Fibroblast of lung (primary cell): ENCODE measurements at regions not wholly inside any gene's neighbourhood (a gene's known extent, or its start where the extent isn't known, plus 50 kb on each side); places are given as distances from the start of the nearest gene placed in this dataset.
A peak's percentile ranks its signal among the peaks of the same experiment; 100 is the strongest.

Experiments used
- DNase-seq, 2 donors: peaks; one replicate each; pipeline versions ENCODE4 v3.0.0 to v3.0.0-alpha.2; 2010; ENCODE audit warnings: low read depth in 2 of 2
- H2AFZ ChIP-seq: 2 replicates; pipeline ENCODE4 v1.5.1; 2012; ENCODE audit warnings: low read length, control low read depth, inconsistent platforms
- H3K27ac ChIP-seq: 2 replicates; pipeline ENCODE4 v1.5.1; 2011; ENCODE audit warnings: low read length, control low read depth; ENCODE audit not compliant: insufficient read depth
- H3K27me3 ChIP-seq: 2 replicates; pipeline ENCODE4 v1.5.1; 2011; ENCODE audit warnings: mild to moderate bottlenecking, low read length; ENCODE audit not compliant: control insufficient read depth, insufficient read depth
- H3K36me3 ChIP-seq: 2 replicates; pipeline ENCODE4 v1.5.1; 2011; ENCODE audit warnings: low read length; ENCODE audit not compliant: control insufficient read depth, insufficient read depth
- H3K4me1 ChIP-seq: 2 replicates; pipeline ENCODE4 v1.5.1; 2011; ENCODE audit warnings: low read length; ENCODE audit not compliant: control insufficient read depth, insufficient read depth; ENCODE audit errors: extremely low read depth
- H3K4me2 ChIP-seq: 2 replicates; pipeline ENCODE4 v1.5.1; 2011; ENCODE audit warnings: low read length, control low read depth; ENCODE audit not compliant: insufficient read depth; ENCODE audit errors: extremely low read depth
- H3K4me3 ChIP-seq, 4 experiments: fragments of 200-600 bp in 1 of 4; sonication (generic) in 1 of 4; replicated peaks in 1 of 4; 2 replicates each; pipeline ENCODE4 v1.5.1; 2011 to 2016; ENCODE audit warnings: low read length in 4 of 4, low read depth in 3 of 4, mild to moderate bottlenecking in 3 of 4, control low read depth in 2 of 4, inconsistent platforms in 1 of 4, mixed read lengths in 1 of 4; ENCODE audit not compliant: insufficient read depth in 1 of 4; ENCODE audit errors: control extremely low read depth in 1 of 4
- H3K79me2 ChIP-seq: 2 replicates; pipeline ENCODE4 v1.5.1; 2012; ENCODE audit warnings: mild to moderate bottlenecking, low read length, inconsistent platforms; ENCODE audit not compliant: control insufficient read depth, insufficient read depth
- H3K9ac ChIP-seq: 2 replicates; pipeline ENCODE4 v1.5.1; 2011; ENCODE audit warnings: mild to moderate bottlenecking, low read length, control low read depth; ENCODE audit not compliant: insufficient read depth
- H3K9me3 ChIP-seq: 2 replicates; pipeline ENCODE4 v1.5.1; 2012; ENCODE audit warnings: low read depth, low read length; ENCODE audit not compliant: control insufficient read depth, insufficient read depth
- H4K20me1 ChIP-seq: 2 replicates; pipeline ENCODE4 v1.5.1; 2011; ENCODE audit warnings: low read length; ENCODE audit not compliant: control insufficient read depth, insufficient read depth; ENCODE audit errors: extremely low read depth
- EZH2 ChIP-seq: IDR thresholded peaks from 2 replicates; pipeline ENCODE4 v1.5.1; 2012; ENCODE audit warnings: low read length, control low read depth, mild to moderate bottlenecking; ENCODE audit errors: missing control alignments
- TF ChIP-seq, protein P1 (sequence below), 2 donors: IDR thresholded peaks in 1 of 2; conservative IDR thresholded peaks in 1 of 2; 1 replicate in 1 of 2; 2 replicates in 1 of 2; pipeline ENCODE4 v1.5.1; 2011 to 2012; ENCODE audit warnings: low read length in 2 of 2, control low read depth in 1 of 2, inconsistent platforms in 1 of 2, low read depth in 1 of 2, mild to moderate bottlenecking in 1 of 2

DNA sequence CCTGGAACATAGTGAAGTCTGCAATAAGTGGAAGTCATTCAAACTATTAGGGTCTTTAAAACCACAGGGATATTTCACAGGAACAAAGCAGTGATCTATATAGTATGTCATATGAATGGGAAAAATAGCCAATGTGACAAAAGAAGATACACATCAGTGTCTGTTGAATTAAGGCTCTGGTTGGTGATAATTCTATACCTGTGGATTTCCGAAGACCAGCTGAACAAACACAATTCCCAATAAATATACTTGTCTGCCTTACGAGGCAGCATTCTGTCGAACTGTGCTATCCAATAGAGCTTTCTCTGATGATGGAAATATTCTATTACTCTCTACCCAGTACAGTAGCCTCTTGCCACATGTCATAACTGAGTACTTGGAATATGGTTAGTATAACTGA lies 55.9 kb upstream of the CAV2 start:
- no peak overlapping the region for H3K4me2 ChIP-seq
- H3K9ac ChIP-seq: no peak overlapping the region
- DNase-seq: no peak
- no peaks in the 10 kb centered on the region for H4K20me1 ChIP-seq
- H2AFZ ChIP-seq: no peak overlapping the region
- H3K4me3 ChIP-seq: no peak overlapping the region
- H3K4me1 ChIP-seq: peaks cover 24% of the 10 kb centered on the region
- TF ChIP-seq EZH2: no peak
- TF ChIP-seq, protein P1, sequence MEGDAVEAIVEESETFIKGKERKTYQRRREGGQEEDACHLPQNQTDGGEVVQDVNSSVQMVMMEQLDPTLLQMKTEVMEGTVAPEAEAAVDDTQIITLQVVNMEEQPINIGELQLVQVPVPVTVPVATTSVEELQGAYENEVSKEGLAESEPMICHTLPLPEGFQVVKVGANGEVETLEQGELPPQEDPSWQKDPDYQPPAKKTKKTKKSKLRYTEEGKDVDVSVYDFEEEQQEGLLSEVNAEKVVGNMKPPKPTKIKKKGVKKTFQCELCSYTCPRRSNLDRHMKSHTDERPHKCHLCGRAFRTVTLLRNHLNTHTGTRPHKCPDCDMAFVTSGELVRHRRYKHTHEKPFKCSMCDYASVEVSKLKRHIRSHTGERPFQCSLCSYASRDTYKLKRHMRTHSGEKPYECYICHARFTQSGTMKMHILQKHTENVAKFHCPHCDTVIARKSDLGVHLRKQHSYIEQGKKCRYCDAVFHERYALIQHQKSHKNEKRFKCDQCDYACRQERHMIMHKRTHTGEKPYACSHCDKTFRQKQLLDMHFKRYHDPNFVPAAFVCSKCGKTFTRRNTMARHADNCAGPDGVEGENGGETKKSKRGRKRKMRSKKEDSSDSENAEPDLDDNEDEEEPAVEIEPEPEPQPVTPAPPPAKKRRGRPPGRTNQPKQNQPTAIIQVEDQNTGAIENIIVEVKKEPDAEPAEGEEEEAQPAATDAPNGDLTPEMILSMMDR (conservative IDR thresholded peaks at IDR 0.05 in 1 of 2, IDR thresholded peaks at IDR 0.05 in 1 of 2; ENCODE audit: low read depth in 1 of 2, low read length in 2 of 2): no peak
- no peaks in the 10 kb centered on the region for H3K36me3 ChIP-seq
- H3K27me3 ChIP-seq: no peaks in the 10 kb centered on the region
- peak overlapping the region; percentile 60 for H3K27ac ChIP-seq
- no peaks in the 10 kb centered on the region for H3K79me2 ChIP-seq
- H3K9me3 ChIP-seq: no peaks in the 10 kb centered on the region

DNA sequence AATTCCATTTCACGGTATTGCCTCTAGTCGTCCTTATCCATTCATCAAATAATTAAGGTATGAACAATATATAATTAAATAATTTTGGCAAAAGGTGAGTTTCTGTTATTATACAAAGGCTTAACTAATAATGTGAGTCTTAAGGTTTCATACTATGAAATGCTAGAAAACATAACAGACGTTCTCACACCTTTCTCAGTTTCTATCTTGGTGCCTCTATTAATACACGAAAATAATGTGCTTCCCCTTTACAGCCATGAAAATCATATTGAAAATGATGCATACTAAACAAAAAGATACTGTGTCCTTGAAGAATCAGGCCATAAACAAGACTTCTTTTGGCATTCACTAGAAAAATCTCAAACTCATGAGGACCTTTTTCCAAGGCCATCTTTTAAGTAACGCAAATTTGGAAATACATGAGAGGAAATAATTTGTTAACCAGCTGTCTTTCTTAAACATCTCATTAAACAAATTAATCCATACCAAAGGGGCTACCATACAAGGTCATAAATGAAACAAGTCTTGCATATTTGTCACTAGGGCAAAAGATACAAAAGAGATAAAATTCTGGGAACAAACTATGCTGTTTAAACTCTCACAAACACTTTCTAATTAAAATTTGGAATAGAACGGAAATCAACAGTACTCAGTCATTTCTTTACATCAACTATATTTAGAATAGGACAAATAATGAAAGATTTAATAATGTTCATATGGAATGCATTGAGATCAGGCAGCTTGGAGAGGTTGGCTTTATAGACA lies 53.9 kb upstream of the CAV2 start:
- Histone ChIP-seq H3K9me3 (no peaks in the 10 kb centered on the region), H3K4me2 (no peak overlapping the region), H2AFZ (no peak overlapping the region), H4K20me1 (no peaks in the 10 kb centered on the region), H3K27ac (no peak overlapping the region), H3K4me3 (no peak overlapping the region), H3K4me1 (peaks cover 19% of the 10 kb centered on the region), H3K9ac (no peak overlapping the region), H3K36me3 (no peaks in the 10 kb centered on the region), H3K27me3 (no peaks in the 10 kb centered on the region), H3K79me2 (no peaks in the 10 kb centered on the region)
- TF ChIP-seq, protein P1 (conservative IDR thresholded peaks at IDR 0.05 in 1 of 2, IDR thresholded peaks at IDR 0.05 in 1 of 2; ENCODE audit: low read depth in 1 of 2, low read length in 2 of 2): no peak
- TF ChIP-seq EZH2: no peak
- no peak for DNase-seq

DNA sequence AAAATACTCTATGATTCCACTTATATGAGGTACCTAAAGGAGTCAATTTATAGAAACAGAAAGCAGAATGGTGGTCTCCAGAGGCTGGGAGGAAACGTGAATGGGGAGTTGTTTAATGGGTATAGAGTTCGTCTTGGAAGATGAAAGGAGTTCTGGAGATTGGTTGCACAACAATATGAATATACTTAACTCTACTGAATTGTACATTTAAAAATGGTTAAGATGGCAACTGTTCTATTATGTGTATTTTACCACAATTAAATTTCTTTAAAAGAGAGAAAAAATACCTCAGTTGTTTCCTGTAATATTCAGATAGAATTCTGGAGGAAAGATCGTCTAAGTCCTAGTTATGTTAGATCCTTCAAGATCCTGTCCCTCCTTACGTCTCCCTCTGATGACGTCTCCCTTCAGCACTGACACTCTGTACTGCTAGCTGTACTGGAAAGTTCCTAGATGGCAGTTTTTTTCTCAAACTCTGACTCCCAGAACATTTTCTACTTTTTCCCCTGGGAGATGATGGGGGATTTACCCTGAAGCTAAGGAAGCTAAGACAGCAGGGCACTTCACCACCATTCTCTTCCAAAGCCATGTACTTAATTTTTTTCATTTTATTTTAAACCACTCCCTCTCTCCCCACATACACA lies 53.2 kb upstream of the CAV2 start:
- H2AFZ ChIP-seq: peak overlapping the region; percentile 53
- DNase-seq: peak in 1 of 2 donors; percentile 62
- no peak overlapping the region for H3K4me3 ChIP-seq
- H3K9ac ChIP-seq: no peak overlapping the region
- no peaks in the 10 kb centered on the region for H3K79me2 ChIP-seq
- H4K20me1 ChIP-seq: no peaks in the 10 kb centered on the region
- peaks cover 19% of the 10 kb centered on the region for H3K4me1 ChIP-seq
- no peak for TF ChIP-seq EZH2
- TF ChIP-seq, protein P1 (conservative IDR thresholded peaks at IDR 0.05 in 1 of 2, IDR thresholded peaks at IDR 0.05 in 1 of 2; ENCODE audit: low read depth in 1 of 2, low read length in 2 of 2): no peak
- H3K27me3 ChIP-seq: no peaks in the 10 kb centered on the region
- no peak overlapping the region for H3K4me2 ChIP-seq
- no peaks in the 10 kb centered on the region for H3K9me3 ChIP-seq
- no peak overlapping the region for H3K27ac ChIP-seq
- H3K36me3 ChIP-seq: no peaks in the 10 kb centered on the region
